Left forelimb (tissue), 1 donor: ENCODE measurements at regions not wholly inside any gene's neighbourhood (a gene's known extent, or its start where the extent isn't known, plus 50 kb on each side); places are given as distances from the start of the nearest gene placed in this dataset.

Experiments
- DNase-seq: peaks from one replicate; pipeline ENCODE4 v3.0.0-alpha.2; 2018; ENCODE audit warnings: low spot score

GRCh38 chr22:27507111-27507611, 294.4 kb downstream of the MN1 start:
- no peak for DNase-seq

GRCh38 chr22:27507935-27508526, 293.5 kb downstream of the MN1 start:
- DNase-seq, result no peak

- no peak for DNase-seq
Observed at GRCh38 chr22:27509132-27509920, 292.2 kb downstream of the MN1 start.

- DNase-seq, result no peak
Observed at GRCh38 chr22:27510024-27510423, 291.5 kb downstream of the MN1 start.

GRCh38 chr22:27512283-27512761, 289.2 kb downstream of the MN1 start:
- peak; percentile 78 for DNase-seq

- DNase-seq, result no peak
Observed at GRCh38 chr22:27513021-27513420, 288.5 kb downstream of the MN1 start.

GRCh38 chr22:27514601-27515523, 286.7 kb downstream of the MN1 start:
- no peak for DNase-seq

GRCh38 chr22:27517361-27518155, 284.0 kb downstream of the MN1 start:
- DNase-seq, result no peak

GRCh38 chr22:27518531-27519340, 282.8 kb downstream of the MN1 start:
- no peak for DNase-seq

- DNase-seq, result no peak
Observed at GRCh38 chr22:27523711-27524110, 277.8 kb downstream of the MN1 start.

GRCh38 chr22:27525711-27526110, 275.8 kb downstream of the MN1 start:
- no peak for DNase-seq

GRCh38 chr22:27526901-27527300, 274.7 kb downstream of the MN1 start:
- DNase-seq, result no peak

GRCh38 chr22:27531782-27532530, 269.6 kb downstream of the MN1 start:
- no peak for DNase-seq

GRCh38 chr22:27533105-27533745, 268.3 kb downstream of the MN1 start:
- no peak for DNase-seq

- DNase-seq, result no peak
Observed at GRCh38 chr22:27534720-27535125, 266.8 kb downstream of the MN1 start.

- no peak for DNase-seq
Observed at GRCh38 chr22:27535452-27535851, 266.1 kb downstream of the MN1 start.

GRCh38 chr22:27537501-27537900, 264.1 kb downstream of the MN1 start:
- no peak for DNase-seq

GRCh38 chr22:27538666-27539065, 262.9 kb downstream of the MN1 start:
- no peak for DNase-seq

GRCh38 chr22:27540247-27540646, 261.3 kb downstream of the MN1 start:
- DNase-seq, result no peak
